ENCODE measurements at regions not wholly inside any gene's neighbourhood (a gene's known extent, or its start where the extent isn't known, plus 50 kb on each side); places are given as distances from the start of the nearest gene placed in this dataset.

- Mint-ChIP-seq H3K4me3 (ENCODE audit: unreplicated experiment) (no peak overlapping the region), H3K27me3 (ENCODE audit: insufficient read depth, unreplicated experiment) (no peaks in the 10 kb centered on the region), H3K36me3 (ENCODE audit: insufficient read depth, unreplicated experiment) (no peaks in the 10 kb centered on the region), H3K27ac (ENCODE audit: low read depth, unreplicated experiment) (no peak overlapping the region), H3K9me3 (ENCODE audit: unreplicated experiment) (no peaks in the 10 kb centered on the region), H3K4me1 (ENCODE audit: insufficient read depth, unreplicated experiment) (no peaks in the 10 kb centered on the region)
- ChIA-PET CTCF (no interaction called here), POLR2A (no interaction called here)
- TF ChIP-seq, protein P1, sequence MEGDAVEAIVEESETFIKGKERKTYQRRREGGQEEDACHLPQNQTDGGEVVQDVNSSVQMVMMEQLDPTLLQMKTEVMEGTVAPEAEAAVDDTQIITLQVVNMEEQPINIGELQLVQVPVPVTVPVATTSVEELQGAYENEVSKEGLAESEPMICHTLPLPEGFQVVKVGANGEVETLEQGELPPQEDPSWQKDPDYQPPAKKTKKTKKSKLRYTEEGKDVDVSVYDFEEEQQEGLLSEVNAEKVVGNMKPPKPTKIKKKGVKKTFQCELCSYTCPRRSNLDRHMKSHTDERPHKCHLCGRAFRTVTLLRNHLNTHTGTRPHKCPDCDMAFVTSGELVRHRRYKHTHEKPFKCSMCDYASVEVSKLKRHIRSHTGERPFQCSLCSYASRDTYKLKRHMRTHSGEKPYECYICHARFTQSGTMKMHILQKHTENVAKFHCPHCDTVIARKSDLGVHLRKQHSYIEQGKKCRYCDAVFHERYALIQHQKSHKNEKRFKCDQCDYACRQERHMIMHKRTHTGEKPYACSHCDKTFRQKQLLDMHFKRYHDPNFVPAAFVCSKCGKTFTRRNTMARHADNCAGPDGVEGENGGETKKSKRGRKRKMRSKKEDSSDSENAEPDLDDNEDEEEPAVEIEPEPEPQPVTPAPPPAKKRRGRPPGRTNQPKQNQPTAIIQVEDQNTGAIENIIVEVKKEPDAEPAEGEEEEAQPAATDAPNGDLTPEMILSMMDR (IDR thresholded peaks at IDR 0.05; ENCODE audit: unreplicated experiment) = no peak
- no peak for DNase-seq (ENCODE audit: unreplicated experiment)
- no TSS peak for BruUV-seq (replicated peaks)
- intact Hi-C loops (cut with micrococcal nuclease) = no loop called here
These were observed 417.1 kb upstream of the KLF6 start for GRCh38 chr10:4201866-4202825.

- Mint-ChIP-seq H3K27ac (ENCODE audit: low read depth, unreplicated experiment) (no peak overlapping the region), H3K4me3 (ENCODE audit: unreplicated experiment) (no peak overlapping the region), H3K4me1 (ENCODE audit: insufficient read depth, unreplicated experiment) (peaks cover 7% of the 10 kb centered on the region), H3K9me3 (ENCODE audit: unreplicated experiment) (no peaks in the 10 kb centered on the region), H3K27me3 (ENCODE audit: insufficient read depth, unreplicated experiment) (no peaks in the 10 kb centered on the region), H3K36me3 (ENCODE audit: insufficient read depth, unreplicated experiment) (no peaks in the 10 kb centered on the region)
- no peak for DNase-seq (ENCODE audit: unreplicated experiment)
- BruUV-seq (replicated peaks) = no TSS peak
- POLR2A ChIA-PET = interaction anchor here (0.5 kb wide), 1 partner anchor 874 kb away, joined by 3 read pairs; no protein-coding TSS in a partner anchor
- TF ChIP-seq, protein P1 (IDR thresholded peaks at IDR 0.05; ENCODE audit: unreplicated experiment) = no peak
- CTCF ChIA-PET = interaction anchor here (0.6 to 0.7 kb wide), 2 partner anchors 79 to 435 kb away, joined by 3 read pairs; no protein-coding TSS in a partner anchor
- intact Hi-C loops (cut with micrococcal nuclease) = no loop called here
These were observed 414.2 kb upstream of the KLF6 start for GRCh38 chr10:4199196-4199595.

- intact Hi-C loops (cut with micrococcal nuclease) = no loop called here
- BruUV-seq (replicated peaks) = no TSS peak
- DNase-seq (ENCODE audit: unreplicated experiment) = no peak
- Mint-ChIP-seq H3K36me3 (ENCODE audit: insufficient read depth, unreplicated experiment) (peaks cover 2% of the 10 kb centered on the region), H3K4me1 (ENCODE audit: insufficient read depth, unreplicated experiment) (peaks cover 7% of the 10 kb centered on the region), H3K27ac (ENCODE audit: low read depth, unreplicated experiment) (no peak overlapping the region), H3K4me3 (ENCODE audit: unreplicated experiment) (no peak overlapping the region), H3K9me3 (ENCODE audit: unreplicated experiment) (peaks cover 7% of the 10 kb centered on the region), H3K27me3 (ENCODE audit: insufficient read depth, unreplicated experiment) (no peaks in the 10 kb centered on the region)
- TF ChIP-seq, protein P1 (IDR thresholded peaks at IDR 0.05; ENCODE audit: unreplicated experiment) = no peak
- ChIA-PET POLR2A (no interaction called here), CTCF (no interaction called here)
These were observed 413.2 kb upstream of the KLF6 start for GRCh38 chr10:4198216-4198615.

DNA sequence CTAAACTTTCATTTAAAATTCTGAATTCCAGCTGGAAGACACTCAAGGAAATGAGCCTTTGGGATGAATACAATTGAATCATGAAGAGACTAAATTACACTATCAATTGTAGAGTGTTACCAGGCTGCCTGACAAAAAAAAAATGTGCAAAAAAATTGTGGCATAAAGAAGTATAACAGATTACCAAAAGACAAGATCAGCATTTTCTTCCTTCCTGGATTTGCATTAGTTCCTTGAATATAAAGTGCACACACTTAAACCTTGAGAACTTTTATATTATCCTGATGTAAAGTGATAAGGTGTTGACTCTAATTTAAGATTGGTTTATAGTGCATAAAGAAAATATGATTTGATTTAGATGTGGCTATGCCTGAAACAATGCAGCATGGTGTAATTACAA is 412.7 kb upstream of the KLF6 start:
- intact Hi-C loops (cut with micrococcal nuclease) = no loop called here
- H3K27me3 Mint-ChIP-seq (ENCODE audit: insufficient read depth, unreplicated experiment) = no peaks in the 10 kb centered on the region
- peaks cover 6% of the 10 kb centered on the region for H3K36me3 Mint-ChIP-seq (ENCODE audit: insufficient read depth, unreplicated experiment)
- no TSS peak for BruUV-seq (replicated peaks)
- TF ChIP-seq, protein P1 (IDR thresholded peaks at IDR 0.05; ENCODE audit: unreplicated experiment) = no peak
- H3K4me3 Mint-ChIP-seq (ENCODE audit: unreplicated experiment) = no peak overlapping the region
- ChIA-PET CTCF (no interaction called here), POLR2A (no interaction called here)
- no peak overlapping the region for H3K27ac Mint-ChIP-seq (ENCODE audit: low read depth, unreplicated experiment)
- H3K4me1 Mint-ChIP-seq (ENCODE audit: insufficient read depth, unreplicated experiment) = peaks cover 7% of the 10 kb centered on the region
- peaks cover 7% of the 10 kb centered on the region for H3K9me3 Mint-ChIP-seq (ENCODE audit: unreplicated experiment)
- DNase-seq (ENCODE audit: unreplicated experiment) = no peak
